ENCODE measurements at regions not wholly inside any gene's neighbourhood (a gene's known extent, or its start where the extent isn't known, plus 50 kb on each side); places are given as distances from the start of the nearest gene placed in this dataset.

- no peaks in the 10 kb centered on the region for H3K36me3 Mint-ChIP-seq (ENCODE audit: insufficient read depth)
- no peak for DNase-seq
- H3K27ac Mint-ChIP-seq, result no peak overlapping the region
- ATAC-seq (replicated peaks), result no peak
- H3K4me3 Mint-ChIP-seq, result no peak overlapping the region
- no peaks in the 10 kb centered on the region for H3K4me1 Mint-ChIP-seq (ENCODE audit: low read depth in 2 of 2)
- peaks cover 0 to 2% of the 10 kb centered on the region in 2 donors for H3K9me3 Mint-ChIP-seq
- H3K27me3 Mint-ChIP-seq, result peaks cover 15 to 19% of the 10 kb centered on the region in 2 donors
Observed at GRCh38 chr9:99509065-99509745, 287.1 kb downstream of the SEC61B start.

GRCh38 chr9:99509900-99510535 lies 287.9 kb downstream of the SEC61B start:
- no peak for DNase-seq
- no peak for ATAC-seq (replicated peaks)
- Mint-ChIP-seq H3K27me3 (peaks cover 15 to 24% of the 10 kb centered on the region in 2 donors), H3K9me3 (no peaks in the 10 kb centered on the region), H3K27ac (no peak overlapping the region), H3K36me3 (ENCODE audit: insufficient read depth) (no peaks in the 10 kb centered on the region), H3K4me1 (ENCODE audit: low read depth in 2 of 2) (no peaks in the 10 kb centered on the region), H3K4me3 (no peak overlapping the region)

GRCh38 chr9:99511723-99512122 lies 289.6 kb downstream of the SEC61B start:
- Mint-ChIP-seq H3K9me3 (no peaks in the 10 kb centered on the region), H3K27me3 (peaks cover 19 to 22% of the 10 kb centered on the region in 2 donors), H3K4me3 (no peak overlapping the region), H3K27ac (no peak overlapping the region), H3K4me1 (ENCODE audit: low read depth in 2 of 2) (no peaks in the 10 kb centered on the region), H3K36me3 (ENCODE audit: insufficient read depth) (no peaks in the 10 kb centered on the region)
- ATAC-seq (replicated peaks), result no peak
- no peak for DNase-seq

- DNase-seq, result no peak
- Mint-ChIP-seq H3K36me3 (ENCODE audit: insufficient read depth) (no peaks in the 10 kb centered on the region), H3K4me3 (no peak overlapping the region), H3K9me3 (no peaks in the 10 kb centered on the region), H3K27me3 (peaks cover 13 to 19% of the 10 kb centered on the region in 2 donors), H3K27ac (no peak overlapping the region), H3K4me1 (ENCODE audit: low read depth in 2 of 2) (no peaks in the 10 kb centered on the region)
- ATAC-seq (replicated peaks), result no peak
Observed at GRCh38 chr9:99513441-99514112, 291.5 kb downstream of the SEC61B start.

- no peaks in the 10 kb centered on the region for H3K4me1 Mint-ChIP-seq (ENCODE audit: low read depth in 2 of 2)
- DNase-seq, result no peak
- H3K27me3 Mint-ChIP-seq, result peaks cover 16 to 23% of the 10 kb centered on the region in 2 donors
Observed at GRCh38 chr9:99515093-99515492, 293.0 kb downstream of the SEC61B start.

GRCh38 chr9:99515895-99516656 lies 294.0 kb downstream of the SEC61B start:
- Mint-ChIP-seq H3K27me3 (peaks cover 25 to 30% of the 10 kb centered on the region in 2 donors), H3K4me1 (ENCODE audit: low read depth in 2 of 2) (no peaks in the 10 kb centered on the region), H3K4me3 (no peak overlapping the region), H3K36me3 (ENCODE audit: insufficient read depth) (no peaks in the 10 kb centered on the region), H3K27ac (no peak overlapping the region), H3K9me3 (no peaks in the 10 kb centered on the region)
- ATAC-seq (replicated peaks) (no peak), DNase-seq (no peak)

More at GRCh38 chr9:99515093-99515492, 293.0 kb downstream of the SEC61B start:
- Mint-ChIP-seq H3K4me3 (no peak overlapping the region), H3K36me3 (ENCODE audit: insufficient read depth) (no peaks in the 10 kb centered on the region), H3K9me3 (no peaks in the 10 kb centered on the region), H3K27ac (no peak overlapping the region)
- no peak for ATAC-seq (replicated peaks)

DNA sequence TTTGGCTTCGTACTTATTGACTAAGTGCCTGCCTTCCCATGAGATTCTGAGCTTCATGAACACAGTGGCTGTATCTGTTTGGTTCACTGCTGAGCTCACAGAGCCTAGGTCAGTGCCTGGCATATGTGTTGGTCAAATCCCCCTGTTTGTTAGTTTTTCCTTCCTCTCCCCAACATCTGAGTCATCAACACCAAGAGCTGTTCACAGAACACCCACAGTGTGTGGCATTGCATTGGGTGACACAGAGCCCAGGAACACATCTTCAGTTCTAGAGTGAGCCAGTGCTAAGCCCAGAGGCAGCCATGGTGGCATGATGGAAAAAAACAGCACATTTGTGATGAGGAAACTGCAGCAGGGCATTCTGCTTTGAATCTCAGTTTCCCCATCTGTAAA lies 294.6 kb downstream of the SEC61B start:
- H3K36me3 Mint-ChIP-seq (ENCODE audit: insufficient read depth), result no peaks in the 10 kb centered on the region
- no peaks in the 10 kb centered on the region for H3K9me3 Mint-ChIP-seq
- no peak overlapping the region for H3K27ac Mint-ChIP-seq
- H3K4me3 Mint-ChIP-seq, result no peak overlapping the region
- H3K4me1 Mint-ChIP-seq (ENCODE audit: low read depth in 2 of 2), result no peaks in the 10 kb centered on the region
- H3K27me3 Mint-ChIP-seq, result peaks cover 25 to 30% of the 10 kb centered on the region in 2 donors
- ATAC-seq (replicated peaks) (no peak), DNase-seq (no peak)

GRCh38 chr9:99523838-99524237 lies 297.8 kb upstream of the NR4A3 start:
- H3K36me3 Mint-ChIP-seq (ENCODE audit: insufficient read depth), result no peaks in the 10 kb centered on the region
- no peak overlapping the region for H3K27ac Mint-ChIP-seq
- ATAC-seq (replicated peaks) (no peak), DNase-seq (no peak)
- peaks cover 28 to 41% of the 10 kb centered on the region in 2 donors for H3K27me3 Mint-ChIP-seq
- no peak overlapping the region for H3K4me3 Mint-ChIP-seq
- H3K9me3 Mint-ChIP-seq, result no peaks in the 10 kb centered on the region
- H3K4me1 Mint-ChIP-seq (ENCODE audit: low read depth in 2 of 2), result no peaks in the 10 kb centered on the region

DNA sequence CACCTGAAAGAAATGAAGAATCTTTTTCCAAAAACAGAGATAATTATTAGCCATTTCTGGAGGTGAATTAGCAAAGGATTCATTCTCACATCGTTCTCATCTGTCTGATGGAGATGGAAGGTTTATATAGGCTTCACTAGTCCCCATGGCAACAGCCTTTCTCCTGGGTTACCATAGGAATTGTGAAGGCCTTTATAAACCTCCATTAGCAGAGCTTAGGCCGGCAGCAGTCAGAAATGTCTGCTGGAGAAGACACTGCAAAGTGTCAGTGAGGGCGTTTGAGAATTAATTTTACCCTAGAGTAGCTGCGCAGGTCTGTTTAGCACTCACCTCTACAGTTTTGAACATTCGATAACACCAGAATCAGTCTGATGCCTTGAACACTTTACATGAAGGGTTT lies 290.4 kb upstream of the NR4A3 start:
- Mint-ChIP-seq H3K4me1 (ENCODE audit: low read depth in 2 of 2) (no peaks in the 10 kb centered on the region), H3K36me3 (ENCODE audit: insufficient read depth) (no peaks in the 10 kb centered on the region), H3K27ac (no peak overlapping the region), H3K9me3 (no peaks in the 10 kb centered on the region), H3K27me3 (peaks cover 11 to 47% of the 10 kb centered on the region in 2 donors), H3K4me3 (no peak overlapping the region)
- no peak for DNase-seq
- no peak for ATAC-seq (replicated peaks)

- Mint-ChIP-seq H3K4me1 (ENCODE audit: low read depth in 2 of 2) (no peaks in the 10 kb centered on the region), H3K36me3 (ENCODE audit: insufficient read depth) (no peaks in the 10 kb centered on the region), H3K4me3 (no peak overlapping the region), H3K9me3 (no peaks in the 10 kb centered on the region), H3K27me3 (peaks cover 20 to 63% of the 10 kb centered on the region in 2 donors), H3K27ac (no peak overlapping the region)
- no peak for DNase-seq
- no peak for ATAC-seq (replicated peaks)
Observed at GRCh38 chr9:99533421-99533820, 288.3 kb upstream of the NR4A3 start.

- Mint-ChIP-seq H3K9me3 (no peaks in the 10 kb centered on the region), H3K27me3 (peaks cover 20 to 56% of the 10 kb centered on the region in 2 donors)
Observed at GRCh38 chr9:99537996-99538395, 283.7 kb upstream of the NR4A3 start.

GRCh38 chr9:99544526-99544925 lies 277.2 kb upstream of the NR4A3 start:
- no peaks in the 10 kb centered on the region for H3K4me1 Mint-ChIP-seq (ENCODE audit: low read depth in 2 of 2)
- no peaks in the 10 kb centered on the region for H3K36me3 Mint-ChIP-seq (ENCODE audit: insufficient read depth)

More at GRCh38 chr9:99537996-99538395, 283.7 kb upstream of the NR4A3 start:
- no peak for DNase-seq
- Mint-ChIP-seq H3K36me3 (ENCODE audit: insufficient read depth) (no peaks in the 10 kb centered on the region), H3K4me3 (no peak overlapping the region), H3K4me1 (ENCODE audit: low read depth in 2 of 2) (no peaks in the 10 kb centered on the region), H3K27ac (no peak overlapping the region)
- no peak for ATAC-seq (replicated peaks)

GRCh38 chr9:99549441-99549840 lies 272.2 kb upstream of the NR4A3 start:
- no peak overlapping the region for H3K4me3 Mint-ChIP-seq
- DNase-seq (no peak), ATAC-seq (replicated peaks) (no peak)
- H3K9me3 Mint-ChIP-seq, result peaks cover 0 to 8% of the 10 kb centered on the region in 2 donors
- peaks cover 50 to 51% of the 10 kb centered on the region in 2 donors for H3K27me3 Mint-ChIP-seq
- H3K36me3 Mint-ChIP-seq (ENCODE audit: insufficient read depth), result no peaks in the 10 kb centered on the region
- no peaks in the 10 kb centered on the region for H3K4me1 Mint-ChIP-seq (ENCODE audit: low read depth in 2 of 2)
- H3K27ac Mint-ChIP-seq, result no peak overlapping the region

More at GRCh38 chr9:99544526-99544925, 277.2 kb upstream of the NR4A3 start:
- no peak for ATAC-seq (replicated peaks)
- Mint-ChIP-seq H3K9me3 (no peaks in the 10 kb centered on the region), H3K4me3 (no peak overlapping the region), H3K27ac (no peak overlapping the region), H3K27me3 (peaks cover 15 to 20% of the 10 kb centered on the region in 2 donors)
- no peak for DNase-seq

All from effector memory CD8-positive, alpha-beta T cell (primary cell).